GM19467 (cell line): ENCODE measurements at regions not wholly inside any gene's neighbourhood (a gene's known extent, or its start where the extent isn't known, plus 50 kb on each side); places are given as distances from the start of the nearest gene placed in this dataset.
"Not testable (repeated sequence)": the region's sequence is repeated elsewhere in the genome, so short reads cannot be mapped to it uniquely, and the experiment has no call there.

ENCODE experiments used
- ATAC-seq: cut with Tn5 transposase; IDR thresholded peaks from one replicate; pipeline ENCODE4 v1.9.1; 2021; ENCODE audit warnings: mild to moderate bottlenecking, moderate library complexity; ENCODE audit not compliant: unreplicated experiment

DNA sequence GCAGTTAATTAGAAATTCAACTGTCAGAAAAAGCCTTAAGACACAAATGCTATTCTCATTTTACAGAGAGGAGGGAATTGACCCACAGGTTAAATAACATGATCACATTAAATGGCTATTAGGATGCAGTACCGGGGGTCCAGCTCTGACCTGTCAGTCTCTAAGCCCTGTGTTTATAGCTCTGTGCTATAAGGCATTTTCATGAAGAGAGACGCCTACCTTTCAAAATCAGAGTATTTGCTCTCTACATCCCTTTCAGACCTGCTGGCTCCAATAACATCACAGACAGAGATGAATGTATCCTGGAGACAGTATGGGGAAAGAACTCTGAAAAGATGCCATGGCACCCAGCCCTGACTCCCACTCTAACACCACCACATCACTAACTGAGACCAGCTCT, 189.9 kb upstream of the PRSS58 start:
- no peak for ATAC-seq

DNA sequence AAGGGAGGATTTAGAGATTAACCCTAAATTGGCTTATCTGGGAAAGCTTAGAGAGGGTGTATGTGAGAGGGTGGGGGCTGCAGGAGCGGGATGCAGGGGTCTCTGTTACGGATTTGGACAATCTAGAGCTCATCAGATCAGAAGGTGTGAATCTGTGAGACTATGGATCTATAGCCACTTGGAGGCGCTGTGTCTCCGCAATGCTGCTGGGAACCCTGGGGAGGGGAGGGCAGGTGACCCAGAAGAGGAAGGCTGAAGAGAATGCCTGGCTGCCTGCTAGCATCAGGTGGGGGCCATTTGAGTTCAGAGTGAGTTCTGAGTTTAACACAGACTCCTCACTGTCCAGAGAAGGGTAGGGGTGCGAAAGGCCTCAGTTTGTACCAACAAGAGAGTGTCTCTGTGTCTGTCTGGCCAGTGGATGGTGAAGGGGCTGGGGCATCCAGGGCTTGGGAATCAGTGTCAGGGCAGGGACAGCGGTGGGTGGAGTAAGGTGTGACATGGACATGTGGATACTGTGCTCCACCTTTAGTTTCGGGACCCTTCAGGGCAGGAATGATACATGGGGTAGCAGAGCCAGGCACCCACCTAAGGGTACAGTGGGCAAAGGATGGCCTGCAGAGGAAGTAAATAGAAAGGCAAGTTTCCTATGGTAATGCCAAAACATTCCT, 187.3 kb upstream of the PRSS58 start:
- ATAC-seq = no peak

DNA sequence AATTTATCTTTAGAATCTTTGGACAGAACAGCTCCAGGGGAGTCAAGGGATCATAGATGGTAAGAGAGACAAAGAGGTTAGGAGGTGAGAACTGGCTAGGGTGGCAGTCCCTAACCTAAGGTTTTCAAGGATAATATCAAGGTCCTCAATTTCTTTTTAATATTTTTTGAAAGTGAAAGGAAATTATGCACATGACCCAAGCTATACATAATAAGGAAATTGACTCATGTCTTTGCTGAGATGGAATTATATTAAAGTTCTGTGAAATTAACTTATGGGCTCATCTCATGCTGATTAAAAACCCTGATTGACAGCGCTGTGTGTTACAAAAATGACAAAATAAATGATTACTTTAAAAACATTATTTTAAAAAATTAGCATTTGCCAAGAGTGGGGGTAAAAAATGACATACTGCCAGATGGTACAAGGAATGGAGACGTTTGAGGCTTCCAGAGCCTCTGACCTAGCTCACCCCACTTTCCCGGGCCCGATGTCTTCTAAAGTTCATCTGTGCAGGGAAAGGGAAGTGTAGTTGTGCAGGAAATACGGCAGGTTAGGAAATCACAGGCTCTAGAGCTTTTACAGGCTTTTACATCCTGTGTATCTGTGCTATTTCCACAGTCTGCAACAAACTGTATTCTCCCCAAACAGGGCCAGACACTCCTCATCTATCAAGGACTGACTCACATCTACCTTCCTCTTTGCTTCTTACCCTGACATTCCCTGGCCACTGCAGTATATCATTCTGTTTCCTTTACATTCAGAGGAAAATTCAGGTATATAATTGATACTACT, 185.6 kb upstream of the PRSS58 start:
- ATAC-seq = no peak

DNA sequence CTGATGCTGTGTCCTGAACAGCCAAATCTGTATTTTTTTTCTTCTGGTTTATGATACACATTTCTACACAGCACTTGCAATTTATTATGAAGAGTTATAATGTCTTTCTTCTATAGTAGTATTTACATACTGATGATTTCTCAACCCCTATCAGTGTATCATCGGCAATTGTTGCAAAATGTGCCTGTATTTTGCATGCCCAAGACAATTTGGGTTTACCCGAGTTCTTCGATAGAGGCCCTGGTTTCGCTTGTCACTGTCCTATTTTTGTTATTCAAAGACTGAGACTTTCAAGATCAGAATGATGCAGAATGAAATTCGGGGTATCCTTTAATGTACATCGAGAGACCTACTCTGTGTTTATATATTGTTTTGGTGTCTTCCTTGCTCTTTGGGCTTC, 184.5 kb upstream of the PRSS58 start:
- ATAC-seq = no peak

DNA sequence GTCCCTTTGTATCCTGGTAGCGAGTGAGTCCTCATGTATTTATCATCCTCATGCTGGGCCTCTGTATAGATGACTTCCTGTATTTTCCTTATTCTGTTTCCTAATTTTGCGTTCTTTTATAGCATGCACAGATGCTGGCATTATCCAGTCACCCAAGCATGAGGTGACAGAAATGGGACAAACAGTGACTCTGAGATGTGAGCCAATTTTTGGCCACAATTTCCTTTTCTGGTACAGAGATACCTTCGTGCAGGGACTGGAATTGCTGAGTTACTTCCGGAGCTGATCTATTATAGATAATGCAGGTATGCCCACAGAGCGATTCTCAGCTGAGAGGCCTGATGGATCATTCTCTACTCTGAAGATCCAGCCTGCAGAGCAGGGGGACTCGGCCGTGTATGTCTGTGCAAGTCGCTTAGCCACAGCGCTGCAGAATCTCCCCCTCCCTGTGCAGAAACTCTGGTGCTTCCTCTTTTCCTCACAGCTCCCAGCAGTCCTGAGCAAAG, 183.1 kb upstream of the PRSS58 start:
- no peak for ATAC-seq

DNA sequence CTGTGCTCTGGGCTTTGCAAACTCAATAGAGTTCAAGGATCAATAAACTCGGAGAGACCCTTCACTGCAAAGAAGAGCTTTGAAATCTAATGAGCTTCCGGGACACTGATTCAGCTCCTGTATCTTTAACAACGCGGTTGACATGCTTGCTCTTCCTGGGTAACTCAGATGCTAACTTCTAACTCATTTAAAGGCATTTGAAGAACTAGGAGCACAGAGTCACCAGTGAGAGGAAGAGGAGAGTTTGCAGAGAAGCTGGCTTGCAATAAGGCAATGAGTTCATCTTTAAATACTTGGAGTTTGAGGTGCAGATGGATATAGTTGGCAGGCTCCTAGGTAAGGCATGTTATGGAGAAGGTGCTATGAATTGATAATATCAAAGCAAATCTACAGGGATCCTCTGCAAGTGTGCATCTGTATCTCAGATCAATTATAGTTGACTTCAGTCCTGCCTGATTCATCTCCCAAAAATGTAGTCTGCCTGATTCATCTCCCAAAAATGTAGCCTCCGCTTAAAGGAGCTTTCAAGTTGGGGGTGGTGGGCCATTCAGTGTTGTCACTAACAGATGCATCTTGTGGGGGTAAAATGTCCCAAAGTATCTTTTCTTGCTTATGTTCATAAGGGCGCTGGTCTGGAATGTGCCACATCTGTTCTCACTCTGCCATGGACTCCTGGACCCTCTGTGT, 182.5 kb upstream of the PRSS58 start:
- no peak for ATAC-seq

DNA sequence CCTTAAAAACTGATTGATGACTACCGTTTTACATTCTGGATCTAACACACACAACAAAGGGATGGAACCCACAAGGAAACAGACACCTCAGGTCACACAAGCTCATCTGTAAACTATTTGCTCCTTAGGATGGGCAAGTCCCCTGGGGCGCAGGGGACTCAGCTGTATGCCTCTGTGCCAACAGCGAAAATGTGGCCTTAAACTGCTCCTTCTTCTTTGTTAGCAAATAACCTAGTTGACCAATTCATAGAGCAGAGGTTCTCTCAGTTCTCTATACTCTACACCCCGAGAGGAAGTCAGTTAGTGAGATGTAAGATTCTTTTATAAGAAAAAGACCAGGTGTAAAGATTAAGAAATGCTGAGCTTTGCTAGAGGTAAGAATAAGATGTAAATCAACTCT, 181.9 kb upstream of the PRSS58 start:
- peak; percentile 42 for ATAC-seq

DNA sequence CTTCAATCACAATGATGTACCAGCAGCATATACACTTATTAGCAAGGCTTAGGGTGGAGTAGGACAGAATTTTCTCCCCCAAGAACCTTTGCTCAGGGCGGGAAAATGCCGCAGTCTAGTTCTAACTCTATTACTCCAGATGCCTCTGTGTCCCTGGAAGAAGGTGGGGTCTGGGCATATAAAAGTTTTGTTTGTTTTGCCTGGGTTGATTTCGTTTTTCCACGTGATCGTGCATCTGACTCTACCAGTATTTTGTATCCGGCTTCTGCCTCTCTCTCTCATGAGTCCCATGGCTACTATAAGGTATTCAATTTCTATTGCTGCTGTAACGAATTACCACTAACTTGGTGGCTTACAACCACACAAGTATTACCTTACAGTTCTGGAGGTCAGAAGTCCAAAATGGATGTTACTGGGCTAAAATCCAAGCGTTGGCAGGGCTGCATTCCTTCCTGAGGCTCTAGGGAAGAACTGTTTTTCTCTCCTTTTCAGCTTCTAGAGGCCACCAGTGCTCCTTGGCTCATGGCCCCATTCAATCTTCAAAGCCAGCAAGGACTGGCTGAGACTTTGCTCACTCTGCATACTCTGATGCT, 181.2 kb upstream of the PRSS58 start:
- no peak for ATAC-seq

DNA sequence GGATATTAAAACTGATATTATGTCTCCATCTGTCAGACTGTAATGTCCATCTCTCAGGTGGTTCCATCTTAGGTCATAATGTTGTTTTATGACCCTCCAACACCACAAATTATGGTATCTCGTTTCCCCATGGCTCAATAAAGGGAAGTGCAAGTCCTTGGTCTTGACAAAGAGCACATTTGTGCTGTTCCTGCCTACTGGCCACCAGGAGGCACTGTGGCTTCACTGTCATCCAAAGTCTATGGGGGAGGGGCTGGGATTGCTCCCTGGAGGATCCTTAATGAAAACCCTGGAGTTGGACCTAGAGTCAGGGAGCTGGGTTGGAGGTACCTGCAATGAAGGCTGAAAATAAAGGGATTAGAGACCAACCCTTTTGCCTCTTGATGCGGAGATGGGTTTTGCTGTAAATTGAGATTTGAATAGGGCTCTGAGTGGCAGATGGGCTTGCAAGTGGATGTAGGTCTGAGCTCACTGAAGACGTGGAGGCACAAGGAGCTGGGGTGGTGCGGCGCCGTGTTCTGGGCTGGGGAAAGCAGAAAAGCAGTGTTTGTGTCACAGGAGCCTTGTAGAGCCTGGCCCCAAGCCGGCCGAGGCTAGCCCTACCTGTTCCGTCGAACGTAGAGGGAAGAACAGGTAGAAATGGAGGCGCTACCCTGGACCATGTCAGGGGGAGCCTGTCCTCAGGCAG, 180.5 kb upstream of the PRSS58 start:
- peak; percentile 37 for ATAC-seq

DNA sequence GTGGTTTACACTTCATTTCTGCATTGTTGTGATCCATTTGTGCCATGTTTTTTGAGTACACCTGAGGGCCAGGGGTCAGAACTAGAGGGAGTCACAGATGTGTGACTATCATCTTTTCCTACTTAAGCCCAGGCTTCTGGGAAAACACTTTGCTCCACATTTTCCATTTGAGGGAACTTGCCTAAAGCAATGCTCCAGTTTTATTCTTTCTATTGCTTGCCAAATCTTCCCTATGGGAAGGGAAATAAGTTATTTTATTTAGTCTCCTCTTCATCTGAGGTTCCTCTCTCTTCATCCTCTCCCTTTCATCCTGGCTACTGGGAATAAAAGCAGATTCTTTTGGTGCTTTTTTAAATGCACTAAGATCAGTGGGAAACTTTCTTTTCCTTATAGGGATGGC, 179.9 kb upstream of the PRSS58 start:
- ATAC-seq = no peak

DNA sequence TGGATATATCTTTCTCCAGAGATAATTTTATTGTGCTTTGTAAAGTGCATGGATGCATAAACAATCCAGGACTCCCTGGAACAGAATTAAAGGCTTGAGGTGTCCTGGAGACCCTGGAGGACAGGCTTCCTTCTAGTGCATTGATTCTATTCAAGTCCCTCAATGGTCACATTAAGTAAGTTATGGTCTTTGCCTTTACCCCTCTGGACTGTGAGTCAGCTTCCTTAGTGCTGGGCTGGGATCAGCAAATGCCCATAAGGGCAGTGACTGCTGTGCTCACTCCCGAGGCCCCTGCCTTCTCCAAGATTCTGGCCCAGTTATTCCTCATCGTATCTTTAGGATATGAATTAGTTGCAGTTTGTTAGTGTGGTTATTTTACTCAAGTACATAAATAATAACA, 178.7 kb upstream of the PRSS58 start:
- ATAC-seq = no peak

DNA sequence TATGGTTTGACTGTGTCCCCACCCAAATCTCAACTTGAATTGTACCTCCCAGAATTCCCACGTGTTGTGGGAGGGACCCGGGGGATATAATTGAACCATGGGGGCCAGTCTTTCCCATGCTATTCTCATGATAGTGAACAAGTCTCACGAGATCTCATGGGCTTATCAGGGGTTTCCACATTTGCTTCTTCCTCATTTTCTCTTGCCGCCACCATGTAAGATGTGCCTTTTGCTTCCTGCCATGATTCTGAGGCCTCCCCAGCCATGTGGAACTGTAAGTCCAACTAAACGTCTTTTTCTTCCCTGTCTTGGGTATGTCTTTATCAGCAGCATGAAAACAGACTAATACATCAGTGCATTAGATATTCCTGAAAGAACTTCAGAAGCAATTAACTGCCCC, 177.7 kb upstream of the PRSS58 start:
- ATAC-seq = not testable (repeated sequence)

DNA sequence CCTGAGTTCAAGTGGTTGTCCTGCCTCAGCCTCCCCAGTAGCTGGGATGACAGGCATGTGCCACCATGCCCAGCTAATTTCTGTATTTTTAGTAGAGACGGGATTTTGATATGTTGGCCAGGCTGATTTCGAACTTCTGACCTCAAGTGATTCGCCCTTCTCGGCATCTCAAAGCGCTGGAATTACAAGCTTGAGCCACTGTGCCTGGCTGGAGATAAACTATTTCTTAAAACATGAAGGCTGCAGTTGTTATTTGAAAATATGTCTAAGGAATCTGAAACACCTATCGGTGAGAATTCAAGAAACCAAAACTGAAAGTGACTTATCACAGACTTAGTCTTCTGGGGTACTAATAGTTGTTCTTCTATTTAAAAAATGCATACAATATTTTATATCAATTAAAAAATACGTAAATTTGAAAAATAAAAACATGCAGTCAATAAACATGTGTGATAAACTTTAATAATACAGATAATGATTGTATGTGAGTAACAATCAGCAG, 176.9 kb upstream of the PRSS58 start:
- ATAC-seq = no peak

DNA sequence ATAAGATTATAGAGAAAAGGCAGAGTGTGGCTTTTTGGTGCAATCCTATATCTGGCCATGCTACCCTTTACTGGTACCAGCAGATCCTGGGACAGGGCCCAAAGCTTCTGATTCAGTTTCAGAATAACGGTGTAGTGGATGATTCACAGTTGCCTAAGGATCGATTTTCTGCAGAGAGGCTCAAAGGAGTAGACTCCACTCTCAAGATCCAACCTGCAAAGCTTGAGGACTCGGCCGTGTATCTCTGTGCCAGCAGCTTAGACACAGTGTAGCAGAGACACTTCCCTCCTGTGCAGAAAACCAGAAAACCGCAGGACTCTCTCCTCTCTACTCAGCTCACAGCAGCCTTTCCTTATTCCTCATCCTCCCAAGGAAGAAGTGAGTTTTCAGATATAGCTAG, 176.3 kb upstream of the PRSS58 start:
- ATAC-seq = not testable (repeated sequence)

DNA sequence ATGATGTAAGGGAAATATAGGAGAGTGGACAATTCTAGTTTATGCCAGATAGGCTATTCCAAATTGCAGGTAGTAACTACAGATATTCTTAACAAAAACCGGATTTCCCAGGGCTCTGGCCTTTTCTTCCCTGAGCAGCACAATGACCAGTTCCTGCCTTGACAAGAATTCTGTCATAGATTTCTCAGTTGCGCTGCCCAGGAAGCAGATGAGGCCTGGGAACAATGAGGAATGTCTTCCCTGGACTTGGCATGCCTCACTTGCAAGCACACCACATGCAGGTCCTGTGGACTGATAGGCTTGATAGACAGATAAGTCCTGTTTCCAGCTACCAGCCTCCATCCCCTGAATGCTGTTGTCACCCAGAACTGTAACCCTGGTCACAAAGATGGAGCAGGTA, 174.5 kb upstream of the PRSS58 start:
- no peak for ATAC-seq

DNA sequence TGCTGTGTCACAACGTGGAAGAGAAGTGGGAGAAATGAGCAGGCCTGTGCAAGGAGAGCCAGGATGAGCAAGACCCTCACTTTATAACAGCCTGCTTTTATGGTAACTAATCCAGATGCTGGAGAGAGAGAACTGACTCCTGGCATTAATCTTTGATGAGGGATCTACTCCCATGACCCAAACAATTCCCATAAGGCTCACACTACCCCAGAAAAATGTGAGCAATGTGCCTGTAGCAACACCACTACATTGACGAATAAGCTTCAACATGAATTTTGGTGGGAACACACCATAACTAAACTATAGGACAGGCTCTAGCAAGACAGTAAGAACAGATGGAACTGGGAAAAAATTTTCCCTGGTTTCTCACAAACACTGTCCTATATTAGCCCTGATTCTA, 173.6 kb upstream of the PRSS58 start:
- ATAC-seq = no peak

DNA sequence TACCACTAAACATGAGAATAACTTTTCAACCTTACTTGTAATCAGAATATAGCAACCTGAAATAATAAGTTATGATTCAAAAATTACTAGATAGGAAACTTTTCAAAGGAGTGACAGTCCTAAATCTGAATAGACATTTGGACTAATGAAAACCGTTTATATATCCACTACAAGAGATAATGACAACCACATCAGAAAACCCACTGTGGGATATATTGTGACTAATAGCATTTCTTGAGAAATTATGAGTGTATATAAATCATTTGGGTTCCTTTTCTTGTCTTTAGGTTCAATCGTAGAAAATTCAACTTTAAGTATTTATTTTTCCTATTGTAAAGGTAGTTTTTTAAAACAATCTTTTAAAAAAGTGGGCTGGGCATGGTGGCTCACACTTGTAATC, 170.2 kb upstream of the PRSS58 start:
- no peak for ATAC-seq

DNA sequence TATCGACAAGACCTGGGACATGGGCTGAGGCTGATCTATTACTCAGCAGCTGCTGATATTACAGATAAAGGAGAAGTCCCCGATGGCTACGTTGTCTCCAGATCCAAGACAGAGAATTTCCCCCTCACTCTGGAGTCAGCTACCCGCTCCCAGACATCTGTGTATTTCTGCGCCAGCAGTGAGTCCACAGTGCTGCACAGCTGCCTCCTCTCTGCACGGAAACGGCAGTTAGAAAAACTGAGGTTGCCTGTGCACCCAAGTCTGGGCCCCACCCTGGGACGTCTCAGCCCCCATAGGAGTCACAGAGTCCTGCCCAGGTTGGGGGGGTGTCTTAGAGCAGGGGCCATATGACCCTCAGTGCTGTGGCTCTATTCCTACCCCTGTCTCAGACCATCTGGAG, 167.4 kb upstream of the PRSS58 start:
- ATAC-seq = no peak

DNA sequence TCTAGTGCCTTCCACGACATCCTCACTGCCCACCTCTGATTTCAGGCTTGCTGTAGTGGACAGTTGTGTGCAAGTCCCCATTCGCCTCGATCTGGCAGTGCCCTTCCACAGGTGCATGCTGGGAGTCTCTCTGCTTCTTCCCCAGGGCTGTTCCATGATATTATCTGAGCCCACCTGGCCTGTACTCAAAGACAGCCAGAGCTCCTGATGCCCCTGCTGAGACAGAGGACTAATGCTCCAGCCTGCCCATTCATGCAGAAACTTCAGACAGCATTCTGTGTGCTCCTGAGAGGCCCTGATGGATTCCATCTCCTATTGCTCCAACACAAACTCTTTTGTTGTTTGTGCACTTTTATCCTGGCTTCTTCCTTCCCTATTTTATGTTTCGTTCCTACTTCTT, 164.8 kb upstream of the PRSS58 start:
- ATAC-seq = no peak

DNA sequence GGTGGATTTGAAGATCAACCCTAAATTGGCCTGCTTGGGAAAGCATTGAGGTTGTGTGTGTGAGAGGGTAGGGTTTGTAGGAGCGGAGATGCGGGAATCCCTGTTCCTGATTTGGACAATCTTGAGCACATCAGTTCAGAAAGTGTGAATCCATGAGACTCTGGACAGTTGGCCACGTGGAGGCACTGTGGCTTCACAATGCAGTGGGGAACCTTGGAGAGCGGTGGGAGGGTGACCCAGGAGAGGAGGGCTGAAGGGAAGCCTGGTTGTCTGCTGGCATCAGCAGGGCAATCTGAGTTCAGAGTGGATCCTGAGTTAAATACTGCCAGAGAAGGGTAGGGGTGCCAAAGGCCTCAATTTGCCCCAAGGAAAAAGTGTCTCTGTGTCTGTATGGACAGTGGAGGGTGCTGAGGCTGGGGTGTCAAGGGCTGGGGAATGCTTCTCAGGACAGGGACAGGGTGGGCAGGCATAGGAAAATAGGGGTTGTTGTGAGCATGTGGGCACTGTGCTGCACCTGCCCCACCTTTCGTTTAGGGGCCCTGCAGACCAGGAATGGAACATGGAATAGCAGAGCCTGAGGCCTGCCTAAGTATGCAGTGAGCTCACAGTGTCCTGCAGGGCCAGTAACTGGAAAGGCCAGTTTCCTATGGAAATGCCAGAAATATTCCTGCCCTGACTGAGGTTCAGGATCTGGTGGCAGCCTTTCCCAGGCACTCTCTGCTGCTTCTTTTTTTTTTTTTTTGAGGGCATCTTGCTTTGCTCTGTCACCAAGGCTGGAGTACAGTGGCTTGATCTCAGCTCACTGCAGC, 162.9 kb upstream of the PRSS58 start:
- ATAC-seq = no peak
